ENCODE measurements at regions not wholly inside any gene's neighbourhood (a gene's known extent, or its start where the extent isn't known, plus 50 kb on each side); places are given as distances from the start of the nearest gene placed in this dataset.

- no peak overlapping the region for H2BK120ac ChIP-seq (ENCODE audit: low read depth, low read length, poor library complexity, severe bottlenecking)
- H2AK5ac ChIP-seq (ENCODE audit: insufficient read length, low read length): no peak overlapping the region
- no peak overlapping the region for H3K4me2 ChIP-seq (ENCODE audit: insufficient read depth, insufficient read length, low read length)
- H4K20me1 ChIP-seq (ENCODE audit: control insufficient read depth, insufficient read depth, insufficient read length): no peaks in the 10 kb centered on the region
- H3K27me3 Mint-ChIP-seq (ENCODE audit: low read depth): no peaks in the 10 kb centered on the region
- H3K79me2 ChIP-seq (ENCODE audit: insufficient read depth, low read length): no peaks in the 10 kb centered on the region
- no peak overlapping the region for H2BK5ac ChIP-seq (ENCODE audit: insufficient read length, low read length)
- H3K9ac ChIP-seq (ENCODE audit: extremely low read depth, insufficient read length, low read length): no peak overlapping the region
- no peak overlapping the region for H3K23ac ChIP-seq (ENCODE audit: insufficient read length, low read depth, low read length)
- no peak for DNase-seq
- H3T11ph ChIP-seq (ENCODE audit: low read length): no peak overlapping the region
- H3K9me3 Mint-ChIP-seq: no peaks in the 10 kb centered on the region
- no peaks in the 10 kb centered on the region for H3K27me3 ChIP-seq (ENCODE audit: insufficient read depth, low read length)
- H3K4me1 Mint-ChIP-seq: no peaks in the 10 kb centered on the region
- no peak overlapping the region for H3K4ac ChIP-seq (ENCODE audit: low read depth, low read length)
- no peak overlapping the region for H3K14ac ChIP-seq (ENCODE audit: insufficient read depth, low read length)
- no peaks in the 10 kb centered on the region for H3K4me1 ChIP-seq (ENCODE audit: insufficient read depth, low read length)
- no peak overlapping the region for H2BK20ac ChIP-seq (ENCODE audit: low read depth, low read length, poor library complexity, severe bottlenecking)
- no peak overlapping the region for H2BK15ac ChIP-seq (ENCODE audit: low read depth, low read length)
- H3K9me3 ChIP-seq (ENCODE audit: control insufficient read depth, low read depth, low read length): no peaks in the 10 kb centered on the region
- no peak for TF ChIP-seq CTCF (conservative IDR thresholded peaks at IDR 0.05)
- no peak overlapping the region for H2BK12ac ChIP-seq (ENCODE audit: insufficient read length, low read depth, low read length)
- H4K91ac ChIP-seq (ENCODE audit: insufficient read length, low read depth, low read length): no peak overlapping the region
- no peak overlapping the region for H3K27ac Mint-ChIP-seq
- no peaks in the 10 kb centered on the region for H3K23me2 ChIP-seq (ENCODE audit: insufficient read length, low read depth, low read length, poor library complexity, severe bottlenecking)
- no peak overlapping the region for H3K4me3 Mint-ChIP-seq
- H3K27ac ChIP-seq (ENCODE audit: insufficient read length, low read depth, low read length): no peak overlapping the region
- H3K79me1 ChIP-seq (ENCODE audit: insufficient read depth, low read depth, low read length, poor library complexity, severe bottlenecking): no peaks in the 10 kb centered on the region
- H2AFZ ChIP-seq (ENCODE audit: low read length): no peak overlapping the region
- H3K18ac ChIP-seq (ENCODE audit: insufficient read length, low read depth, low read length): no peak overlapping the region
- WGBS (ENCODE audit: extremely low coverage, insufficient read length, low lambda C conversion rate): no CpG with 5 or more reads among the region's 2 CpGs
- H4K5ac ChIP-seq (ENCODE audit: insufficient read length, low read depth, low read length): no peak overlapping the region
- no peak overlapping the region for H4K8ac ChIP-seq (replicated peaks; ENCODE audit: insufficient read length, low read depth, low read length)
- H3K36me3 Mint-ChIP-seq (ENCODE audit: insufficient read depth in 1 of 3, low read depth in 3 of 3): no peaks in the 10 kb centered on the region
- no peak overlapping the region for H3K56ac ChIP-seq (ENCODE audit: insufficient read length, low read depth, low read length)
Observed at GRCh38 chr9:13731637-13732036, 452.1 kb upstream of the MPDZ start.
